Endodermal cell (in vitro differentiated cells): ENCODE measurements at regions not wholly inside any gene's neighbourhood (a gene's known extent, or its start where the extent isn't known, plus 50 kb on each side); places are given as distances from the start of the nearest gene placed in this dataset.

Experiments
- DNase-seq: peaks from one replicate; pipeline ENCODE4 v3.0.0-alpha.2; 2017
- H3K27ac ChIP-seq: 2 replicates; pipeline ENCODE4 v1.5.1; 2013; ENCODE audit warnings: mild to moderate bottlenecking, low read depth, low read length, moderate library complexity
- H3K27me3 ChIP-seq: 2 replicates; pipeline ENCODE4 v1.6.1; 2013; ENCODE audit warnings: mild to moderate bottlenecking, low read length, moderate library complexity; ENCODE audit not compliant: insufficient read depth, control insufficient read depth, poor library complexity, severe bottlenecking
- H3K36me3 ChIP-seq: 2 replicates; pipeline ENCODE4 v1.7.0; 2013; ENCODE audit warnings: mild to moderate bottlenecking, low read length, moderate library complexity; ENCODE audit not compliant: control insufficient read depth, insufficient read depth
- H3K4me1 ChIP-seq: one replicate; pipeline ENCODE4 v1.7.0; 2013; ENCODE audit warnings: low read length; ENCODE audit not compliant: control insufficient read depth, insufficient read depth
- H3K4me3 ChIP-seq: 2 replicates; pipeline ENCODE4 v1.5.1; 2013; ENCODE audit warnings: mild to moderate bottlenecking, low read length, moderate library complexity
- H3K9ac ChIP-seq: 2 replicates; pipeline ENCODE4 v1.6.1; 2013; ENCODE audit warnings: mild to moderate bottlenecking, low read length, moderate library complexity; ENCODE audit not compliant: poor library complexity, severe bottlenecking; ENCODE audit errors: extremely low read depth
- H3K9me3 ChIP-seq: 2 replicates; pipeline ENCODE4 v1.6.1; 2013; ENCODE audit warnings: mild to moderate bottlenecking, low read length, moderate library complexity; ENCODE audit not compliant: control insufficient read depth
- H3K27ac Mint-ChIP-seq: 2 replicates; pipeline ENCODE4 v1.8.0; 2020; ENCODE audit warnings: mixed read lengths
- H3K27me3 Mint-ChIP-seq: 2 replicates; pipeline ENCODE4 v1.8.0; 2021; ENCODE audit warnings: mild to moderate bottlenecking, mixed read lengths; ENCODE audit not compliant: insufficient read depth
- H3K36me3 Mint-ChIP-seq: 2 replicates; pipeline ENCODE4 v1.8.0; 2020; ENCODE audit warnings: low read depth, mixed read lengths
- H3K4me1 Mint-ChIP-seq: 2 replicates; pipeline ENCODE4 v1.8.0; 2020; ENCODE audit warnings: mixed read lengths
- H3K4me3 Mint-ChIP-seq: 2 replicates; pipeline ENCODE4 v1.8.0; 2020; ENCODE audit warnings: mild to moderate bottlenecking, moderate library complexity, mixed read lengths
- H3K9me3 Mint-ChIP-seq: 2 replicates; pipeline ENCODE4 v1.8.0; 2020; ENCODE audit warnings: mild to moderate bottlenecking, mixed read lengths
- CTCF ChIP-seq: fragments of 200-600 bp; sonication (generic); conservative IDR thresholded peaks from 2 replicates; pipeline ENCODE4 v1.5.0; 2021; ENCODE audit warnings: antibody characterized with exemption, mild to moderate bottlenecking
- WGBS, 2 experiments: methylation state at CpG; one replicate each; pipeline versions ENCODE4 v1.1.5 to v1.1.7; 2013; ENCODE audit warnings: missing lambda C conversion rate in 2 of 2, mixed read lengths in 1 of 2; ENCODE audit not compliant: insufficient coverage in 1 of 2, insufficient read length in 1 of 2; 5-methylcytosine and 5-hydroxymethylcytosine counted together

GRCh38 chr3:78279091-78279490 lies 1239.2 kb downstream of the ROBO2 start:
- no peak overlapping the region for H3K27ac Mint-ChIP-seq
- H3K9me3 Mint-ChIP-seq, result peaks cover 2% of the 10 kb centered on the region
- Histone ChIP-seq H3K4me1 (no peaks in the 10 kb centered on the region), H3K9ac (no peak overlapping the region), H3K27ac (no peak overlapping the region), H3K36me3 (no peaks in the 10 kb centered on the region), H3K4me3 (no peak overlapping the region), H3K9me3 (no peaks in the 10 kb centered on the region), H3K27me3 (no peaks in the 10 kb centered on the region)
- H3K4me1 Mint-ChIP-seq, result no peaks in the 10 kb centered on the region
- no peak for TF ChIP-seq CTCF
- no peaks in the 10 kb centered on the region for H3K27me3 Mint-ChIP-seq
- DNase-seq, result no peak
- H3K4me3 Mint-ChIP-seq, result no peak overlapping the region
- H3K36me3 Mint-ChIP-seq, result no peaks in the 10 kb centered on the region
- 92% methylated on average over 3 of the region's 3 CpGs; no CpG with 5 or more reads in 1 of the 2 experiments for WGBS, 2 experiments

GRCh38 chr3:78281381-78281780 lies 1241.5 kb downstream of the ROBO2 start:
- no peak for DNase-seq
- H3K4me3 ChIP-seq, result no peak overlapping the region
- no peak overlapping the region for H3K4me3 Mint-ChIP-seq
- H3K27ac ChIP-seq, result no peak overlapping the region
- H3K4me1 Mint-ChIP-seq, result peaks cover 7% of the 10 kb centered on the region
- TF ChIP-seq CTCF, result no peak
- H3K9ac ChIP-seq, result no peak overlapping the region
- no peaks in the 10 kb centered on the region for H3K4me1 ChIP-seq
- H3K27me3 Mint-ChIP-seq, result no peaks in the 10 kb centered on the region
- H3K9me3 ChIP-seq, result no peaks in the 10 kb centered on the region
- peaks cover 2% of the 10 kb centered on the region for H3K9me3 Mint-ChIP-seq
- H3K36me3 Mint-ChIP-seq, result no peaks in the 10 kb centered on the region
- H3K27me3 ChIP-seq, result no peaks in the 10 kb centered on the region
- no peak overlapping the region for H3K27ac Mint-ChIP-seq
- WGBS, 2 experiments, result 92 to 94% methylated on average over 2 to 6 of the region's 6 CpGs
- no peaks in the 10 kb centered on the region for H3K36me3 ChIP-seq

GRCh38 chr3:78283994-78284393 lies 1244.1 kb downstream of the ROBO2 start:
- WGBS, 2 experiments, result 100% methylated on average over 1 of the region's 2 CpGs; no CpG with 5 or more reads in 1 of the 2 experiments
- Mint-ChIP-seq H3K9me3 (no peaks in the 10 kb centered on the region), H3K36me3 (no peaks in the 10 kb centered on the region), H3K27ac (no peak overlapping the region), H3K4me3 (no peak overlapping the region), H3K4me1 (peaks cover 7% of the 10 kb centered on the region), H3K27me3 (no peaks in the 10 kb centered on the region)
- Histone ChIP-seq H3K4me1 (no peaks in the 10 kb centered on the region), H3K9me3 (no peaks in the 10 kb centered on the region), H3K36me3 (no peaks in the 10 kb centered on the region), H3K27me3 (no peaks in the 10 kb centered on the region), H3K27ac (no peak overlapping the region), H3K4me3 (no peak overlapping the region), H3K9ac (no peak overlapping the region)
- DNase-seq, result no peak
- peak; percentile 57 for TF ChIP-seq CTCF
